GM23248 (cell line): ENCODE measurements at regions not wholly inside any gene's neighbourhood (a gene's known extent, or its start where the extent isn't known, plus 50 kb on each side); places are given as distances from the start of the nearest gene placed in this dataset.

Experiments used
- DNase-seq: peaks from one replicate; pipeline ENCODE4 v3.0.0-alpha.2; 2015
- H2AFZ ChIP-seq: fragments of 200-600 bp; sonication (generic); 2 replicates; pipeline ENCODE4 v1.6.1; 2016; ENCODE audit warnings: antibody characterized with exemption
- H3F3A ChIP-seq: fragments of 200-600 bp; sonication (generic); 2 replicates; pipeline ENCODE4 v1.6.1; 2016; ENCODE audit warnings: mild to moderate bottlenecking, antibody characterized with exemption, mixed run types; ENCODE audit not compliant: insufficient read depth
- H3K27ac ChIP-seq: fragments of 200-600 bp; sonication (generic); 2 replicates; pipeline ENCODE4 v1.5.1; 2016; ENCODE audit warnings: mild to moderate bottlenecking
- H3K27me3 ChIP-seq: fragments of 200-600 bp; sonication (generic); replicated peaks from 2 replicates; pipeline ENCODE4 v1.6.1; 2016; ENCODE audit warnings: mild to moderate bottlenecking; ENCODE audit not compliant: insufficient read depth
- H3K36me3 ChIP-seq: fragments of 200-600 bp; sonication (generic); 2 replicates; pipeline ENCODE4 v1.6.1; 2016; ENCODE audit warnings: low read depth, mild to moderate bottlenecking
- H3K4me1 ChIP-seq: fragments of 200-600 bp; sonication (generic); 2 replicates; pipeline ENCODE4 v1.6.1; 2016; ENCODE audit warnings: mild to moderate bottlenecking; ENCODE audit not compliant: insufficient read depth
- H3K4me2 ChIP-seq: fragments of 200-600 bp; sonication (generic); one replicate; pipeline ENCODE4 v1.6.1; 2016; ENCODE audit warnings: mild to moderate bottlenecking; ENCODE audit not compliant: unreplicated experiment
- H3K4me3 ChIP-seq: fragments of 200-600 bp; sonication (generic); 2 replicates; pipeline ENCODE4 v1.5.1; 2016; ENCODE audit warnings: mild to moderate bottlenecking
- H3K79me2 ChIP-seq: fragments of 200-600 bp; sonication (generic); 2 replicates; pipeline ENCODE4 v1.6.1; 2016; ENCODE audit warnings: mild to moderate bottlenecking; ENCODE audit not compliant: insufficient read depth
- H3K9ac ChIP-seq: fragments of 200-600 bp; sonication (generic); 2 replicates; pipeline ENCODE4 v1.6.1; 2016; ENCODE audit warnings: mild to moderate bottlenecking
- H3K9me2 ChIP-seq: fragments of 200-600 bp; sonication (generic); 2 replicates; pipeline ENCODE4 v1.6.1; 2016; ENCODE audit warnings: mixed run types, mild to moderate bottlenecking, moderate library complexity; ENCODE audit not compliant: insufficient read depth
- H3K9me3 ChIP-seq: fragments of 200-600 bp; sonication (generic); one replicate; pipeline ENCODE4 v1.6.1; 2017; ENCODE audit warnings: low read depth
- H4K20me1 ChIP-seq: fragments of 200-600 bp; sonication (generic); 2 replicates; pipeline ENCODE4 v1.6.0; 2016; ENCODE audit not compliant: insufficient read depth
- EZH2 ChIP-seq: fragments of 200-600 bp; sonication (generic); IDR thresholded peaks from 2 replicates; pipeline ENCODE4 v1.6.1; 2018; ENCODE audit warnings: antibody characterized with exemption, mild to moderate bottlenecking; ENCODE audit not compliant: insufficient read depth, poor library complexity, severe bottlenecking
- EZH2phosphoT487 ChIP-seq: fragments of 200-600 bp; sonication (generic); IDR thresholded peaks from 2 replicates; pipeline ENCODE4 v1.6.1; 2018; ENCODE audit warnings: antibody characterized with exemption, moderate library complexity, mild to moderate bottlenecking, low read depth; ENCODE audit not compliant: insufficient read depth
- WGBS, 2 experiments: methylation state at CpG; one replicate each; pipeline ENCODE4 v1.1.6; 2015 to 2017; ENCODE audit warnings: low lambda C conversion rate in 2 of 2, low coverage in 1 of 2; ENCODE audit errors: missing lambda C conversion rate in 2 of 2; 5-methylcytosine and 5-hydroxymethylcytosine counted together
- in situ Hi-C: fragments of 300-500 bp; cut with MboI; formaldehyde crosslinking; loops from 2 replicates; pipeline ENCODE4 v1.15.0; 2020

DNA sequence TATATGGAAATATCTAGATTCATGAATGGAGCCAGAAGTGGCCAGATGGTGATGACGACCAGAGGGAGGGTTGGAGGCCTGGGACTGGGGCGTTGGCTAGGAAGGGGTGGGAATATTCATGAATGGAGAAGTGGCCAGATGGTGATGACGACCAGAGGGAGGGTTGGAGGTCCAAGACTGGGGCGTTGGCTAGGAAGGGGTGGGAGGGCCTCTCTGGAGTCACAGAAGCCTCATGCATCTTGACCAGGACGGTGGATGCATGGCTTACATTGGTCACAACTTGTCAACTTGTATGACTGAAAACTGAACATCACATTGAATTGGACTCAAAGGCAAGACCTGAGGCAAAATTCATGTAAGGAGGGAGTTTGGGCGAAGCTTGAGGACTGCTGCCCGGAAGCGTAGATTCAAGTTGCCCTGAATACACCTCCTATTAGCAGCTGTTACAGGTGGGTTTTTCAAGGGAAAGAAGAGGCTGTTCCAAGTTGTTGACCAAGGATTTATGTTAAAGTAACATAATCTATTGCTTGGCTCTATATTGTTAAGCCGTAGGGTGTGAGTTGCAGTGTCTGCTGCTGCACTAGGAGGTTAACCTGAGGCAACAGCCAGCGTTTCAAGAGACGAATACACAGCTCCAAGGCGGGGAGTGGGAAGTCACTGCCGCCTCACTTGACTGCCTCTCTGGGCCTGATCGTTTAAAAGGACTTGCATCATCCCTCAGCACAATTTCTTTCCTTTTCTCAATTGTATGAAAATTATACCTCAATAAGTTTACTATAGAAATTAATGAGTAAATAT lies 55.1 kb upstream of the FAM20C start:
- no peak overlapping the region for H3K4me2 ChIP-seq
- no peak overlapping the region for H3K27ac ChIP-seq
- H3F3A ChIP-seq, result no peaks in the 10 kb centered on the region
- no peaks in the 10 kb centered on the region for H3K9me3 ChIP-seq
- H3K9me2 ChIP-seq, result no peaks in the 10 kb centered on the region
- WGBS, 2 experiments, result 70 to 71% methylated on average over 14 of the region's 14 CpGs
- H3K9ac ChIP-seq, result no peak overlapping the region
- no peak for DNase-seq
- no peaks in the 10 kb centered on the region for H3K79me2 ChIP-seq
- no peak for TF ChIP-seq EZH2
- TF ChIP-seq EZH2phosphoT487, result no peak
- H3K27me3 ChIP-seq, result no peaks in the 10 kb centered on the region
- H3K36me3 ChIP-seq, result no peaks in the 10 kb centered on the region
- in situ Hi-C loops, result no loop called here
- no peaks in the 10 kb centered on the region for H3K4me1 ChIP-seq
- H4K20me1 ChIP-seq, result no peaks in the 10 kb centered on the region
- H3K4me3 ChIP-seq, result no peak overlapping the region
- H2AFZ ChIP-seq, result no peak overlapping the region

DNA sequence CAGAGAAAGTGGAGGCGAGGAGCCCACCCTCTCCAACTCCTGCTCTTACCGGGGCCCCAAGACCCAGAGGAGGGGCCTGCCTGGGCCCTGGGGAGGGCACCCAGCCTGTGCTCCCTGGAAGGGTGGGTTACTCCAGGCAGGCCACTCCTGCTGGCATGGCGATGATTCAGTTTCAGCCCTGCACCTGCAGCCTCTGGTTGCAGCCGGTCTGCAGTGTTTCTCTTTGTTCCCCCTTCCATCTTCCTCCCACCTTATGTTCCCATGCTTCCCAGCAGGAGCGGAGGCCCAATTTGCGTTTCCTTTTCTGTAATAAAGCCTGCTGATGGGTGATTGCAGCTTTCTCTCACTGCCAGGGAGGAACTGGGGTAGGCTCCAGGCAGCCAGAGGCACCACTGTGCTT lies 53.2 kb upstream of the FAM20C start:
- H3K4me1 ChIP-seq, result no peaks in the 10 kb centered on the region
- no peak overlapping the region for H3K27ac ChIP-seq
- H3K4me2 ChIP-seq, result no peak overlapping the region
- no peaks in the 10 kb centered on the region for H4K20me1 ChIP-seq
- H3K9me2 ChIP-seq, result no peaks in the 10 kb centered on the region
- no peaks in the 10 kb centered on the region for H3K9me3 ChIP-seq
- H3F3A ChIP-seq, result no peaks in the 10 kb centered on the region
- no peaks in the 10 kb centered on the region for H3K36me3 ChIP-seq
- H3K27me3 ChIP-seq, result no peaks in the 10 kb centered on the region
- no peaks in the 10 kb centered on the region for H3K79me2 ChIP-seq
- no peak for DNase-seq
- H3K9ac ChIP-seq, result no peak overlapping the region
- TF ChIP-seq EZH2phosphoT487 (no peak), EZH2 (no peak)
- in situ Hi-C loops, result no loop called here
- WGBS, 2 experiments, result 68 to 69% methylated on average over 6 of the region's 6 CpGs
- H2AFZ ChIP-seq, result no peak overlapping the region
- no peak overlapping the region for H3K4me3 ChIP-seq

DNA sequence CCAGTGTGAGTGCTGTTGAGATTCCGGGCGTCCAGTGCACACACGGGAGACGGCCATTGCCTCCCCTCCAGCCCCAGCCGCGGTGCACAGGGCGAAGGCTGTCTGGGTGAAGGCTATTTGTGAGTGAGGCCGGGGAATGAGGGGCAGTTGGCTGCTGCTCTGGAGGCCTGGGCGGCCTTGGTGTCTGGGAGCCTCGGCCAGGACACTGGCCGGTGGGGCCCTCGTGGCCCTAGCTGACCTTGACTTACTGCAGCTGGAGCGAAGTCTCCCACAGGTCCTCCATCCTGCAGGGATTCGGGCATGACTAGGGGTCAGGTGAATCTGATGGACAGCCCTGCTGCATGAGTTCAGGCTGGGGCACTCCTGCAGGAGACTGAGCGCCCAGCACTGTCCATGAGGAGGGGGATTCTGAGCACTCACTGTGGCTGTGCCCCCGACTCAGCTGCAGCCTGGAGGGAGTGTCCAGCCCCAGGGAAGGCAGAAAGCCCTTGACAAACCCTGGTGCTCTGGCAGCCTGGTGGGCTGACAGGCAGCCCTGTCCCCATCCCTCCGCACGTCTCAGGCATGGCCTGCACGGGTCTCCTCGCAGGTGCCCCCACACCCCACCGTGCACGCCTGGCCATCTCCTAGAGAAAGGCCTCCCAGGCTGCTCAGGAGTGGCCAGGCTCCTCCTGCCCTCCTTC lies 52.7 kb upstream of the FAM20C start:
- Histone ChIP-seq H4K20me1 (no peaks in the 10 kb centered on the region), H3K27ac (no peak overlapping the region), H3K36me3 (no peaks in the 10 kb centered on the region), H3K79me2 (no peaks in the 10 kb centered on the region), H3F3A (no peaks in the 10 kb centered on the region), H3K9ac (no peak overlapping the region), H3K4me3 (no peak overlapping the region), H3K9me3 (no peaks in the 10 kb centered on the region), H3K4me1 (no peaks in the 10 kb centered on the region), H3K27me3 (no peaks in the 10 kb centered on the region), H3K9me2 (no peaks in the 10 kb centered on the region), H2AFZ (no peak overlapping the region), H3K4me2 (no peak overlapping the region)
- 80 to 82% methylated on average over 18 to 21 of the region's 22 CpGs for WGBS, 2 experiments
- DNase-seq, result no peak
- in situ Hi-C loops, result no loop called here
- TF ChIP-seq EZH2 (no peak), EZH2phosphoT487 (no peak)

DNA sequence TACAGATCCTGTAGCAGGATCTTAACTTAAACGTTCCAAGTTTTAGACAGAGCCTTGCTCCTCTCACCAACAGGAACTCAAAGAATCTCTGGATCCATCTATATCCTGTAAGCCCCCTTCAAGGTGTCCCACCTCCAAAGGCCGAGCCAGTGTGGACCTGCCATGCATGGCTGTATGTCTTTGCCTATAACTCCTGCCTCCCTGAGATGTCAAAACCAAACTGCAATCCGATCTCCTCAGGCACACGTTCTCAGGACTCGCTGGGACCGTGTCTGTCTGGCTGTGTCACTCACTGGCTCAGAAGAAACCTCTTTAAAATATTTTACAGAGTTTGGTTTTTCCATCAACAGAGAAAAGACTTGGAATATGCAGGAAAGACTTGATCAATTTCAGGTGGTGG lies 51.4 kb upstream of the FAM20C start:
- 54 to 59% methylated on average over 6 of the region's 6 CpGs for WGBS, 2 experiments

More for the DNA sequence above, 51.4 kb upstream of the FAM20C start:
- Histone ChIP-seq H3K79me2 (no peaks in the 10 kb centered on the region), H3K9ac (no peak overlapping the region), H3K9me3 (no peaks in the 10 kb centered on the region), H3F3A (no peaks in the 10 kb centered on the region), H2AFZ (no peak overlapping the region), H3K27ac (no peak overlapping the region), H4K20me1 (no peaks in the 10 kb centered on the region), H3K4me2 (no peak overlapping the region), H3K36me3 (no peaks in the 10 kb centered on the region), H3K9me2 (no peaks in the 10 kb centered on the region), H3K4me3 (no peak overlapping the region), H3K27me3 (no peaks in the 10 kb centered on the region), H3K4me1 (no peaks in the 10 kb centered on the region)
- in situ Hi-C loops, result no loop called here
- TF ChIP-seq EZH2phosphoT487 (no peak), EZH2 (no peak)
- no peak for DNase-seq
